ENCODE measurements at regions not wholly inside any gene's neighbourhood (a gene's known extent, or its start where the extent isn't known, plus 50 kb on each side); places are given as distances from the start of the nearest gene placed in this dataset.

DNA sequence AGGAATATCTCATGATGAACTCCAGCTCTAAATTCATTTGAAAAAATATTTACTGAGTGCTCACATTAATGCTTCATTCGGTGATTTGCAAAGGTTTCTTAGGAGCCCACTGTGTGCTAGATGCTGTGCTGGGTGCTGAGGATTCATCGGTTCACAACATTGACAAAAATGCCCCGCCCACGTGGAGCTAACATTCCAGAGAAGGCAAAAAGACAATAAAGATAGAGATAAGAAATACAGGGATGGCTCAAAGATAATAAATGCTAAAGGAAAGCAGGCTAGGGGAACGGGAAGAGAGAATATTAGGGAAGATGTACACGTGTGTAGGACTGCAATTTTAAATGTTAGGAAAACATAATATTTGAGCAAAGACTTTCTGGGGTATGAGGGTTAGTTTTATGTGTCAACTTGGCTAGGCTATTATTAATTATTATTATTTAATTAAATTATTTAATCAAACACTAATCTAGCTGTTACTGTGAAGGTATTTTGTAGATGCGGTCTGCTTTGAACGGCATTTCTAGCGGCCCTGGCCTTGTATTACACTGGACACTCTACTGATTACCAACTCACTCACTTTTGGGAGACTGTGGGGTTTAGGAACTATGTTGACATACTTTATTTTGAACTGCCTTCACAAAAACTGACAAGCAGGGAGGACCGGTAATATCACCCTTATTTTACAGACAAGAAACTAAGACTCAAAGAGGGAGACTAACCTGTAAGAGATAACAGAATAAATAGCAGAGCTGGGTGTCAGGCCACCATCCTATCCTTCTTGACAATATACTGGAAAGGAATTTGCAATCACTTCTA, 61.9 kb upstream of the IRF2 start:
- H3K79me2 ChIP-seq (ENCODE audit: low read length) = peaks cover 6% of the 10 kb centered on the region; the same call in 1 of the 2 replicates
- peak overlapping the region; percentile 88 for H3K9ac ChIP-seq (ENCODE audit: low read length)
- no peaks in the 10 kb centered on the region for H4K20me1 ChIP-seq (ENCODE audit: low read length)
- ATAC-seq = no peak
- intact Hi-C loops (cut with micrococcal nuclease) = no loop called here
- ChIA-PET POLR2A (ENCODE audit: unreplicated experiment) (interaction anchor here (0.7 kb wide), 1 partner anchor 32 kb away, joined by 3 read pairs; no protein-coding TSS in a partner anchor), CTCF (interaction anchor here (1.5 kb wide), 1 partner anchor 62 kb away, joined by 5 read pairs; the partner anchor contains the start of gene IRF2)
- DNase-seq = peak; percentile 4
- TF ChIP-seq, protein P1, sequence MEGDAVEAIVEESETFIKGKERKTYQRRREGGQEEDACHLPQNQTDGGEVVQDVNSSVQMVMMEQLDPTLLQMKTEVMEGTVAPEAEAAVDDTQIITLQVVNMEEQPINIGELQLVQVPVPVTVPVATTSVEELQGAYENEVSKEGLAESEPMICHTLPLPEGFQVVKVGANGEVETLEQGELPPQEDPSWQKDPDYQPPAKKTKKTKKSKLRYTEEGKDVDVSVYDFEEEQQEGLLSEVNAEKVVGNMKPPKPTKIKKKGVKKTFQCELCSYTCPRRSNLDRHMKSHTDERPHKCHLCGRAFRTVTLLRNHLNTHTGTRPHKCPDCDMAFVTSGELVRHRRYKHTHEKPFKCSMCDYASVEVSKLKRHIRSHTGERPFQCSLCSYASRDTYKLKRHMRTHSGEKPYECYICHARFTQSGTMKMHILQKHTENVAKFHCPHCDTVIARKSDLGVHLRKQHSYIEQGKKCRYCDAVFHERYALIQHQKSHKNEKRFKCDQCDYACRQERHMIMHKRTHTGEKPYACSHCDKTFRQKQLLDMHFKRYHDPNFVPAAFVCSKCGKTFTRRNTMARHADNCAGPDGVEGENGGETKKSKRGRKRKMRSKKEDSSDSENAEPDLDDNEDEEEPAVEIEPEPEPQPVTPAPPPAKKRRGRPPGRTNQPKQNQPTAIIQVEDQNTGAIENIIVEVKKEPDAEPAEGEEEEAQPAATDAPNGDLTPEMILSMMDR (conservative IDR thresholded peaks at IDR 0.05; ENCODE audit: low read depth, low read length) = no peak
- TF ChIP-seq EZH2 (IDR thresholded peaks at IDR 0.05; ENCODE audit: low read length, unreplicated experiment) (no peak), EZH2phosphoT487 (IDR thresholded peaks at IDR 0.05; ENCODE audit: borderline replicate concordance, low read length) (no peak)
- BruUV-seq (replicated peaks) = no TSS peak
- H3K4me1 ChIP-seq (ENCODE audit: insufficient read depth, low read length) = peaks cover 4% of the 10 kb centered on the region; the same call in 1 of the 2 replicates
- H3K27me3 ChIP-seq (ENCODE audit: low read length) = no peaks in the 10 kb centered on the region
- peak overlapping the region; percentile 94 for H3K4me2 ChIP-seq (ENCODE audit: low read length)
- H3K9me3 ChIP-seq (ENCODE audit: low read length) = no peaks in the 10 kb centered on the region
- H3K36me3 ChIP-seq (ENCODE audit: low read depth, low read length) = no peaks in the 10 kb centered on the region
- 0 out of 2 replicates have a peak overlapping the region, but pooled peaks have one; percentile 84 for H3K27ac ChIP-seq (ENCODE audit: low read length)
- H3K9me2 ChIP-seq (replicated peaks; ENCODE audit: low read length) = no peaks in the 10 kb centered on the region
- peak overlapping the region; percentile 98 for H2AFZ ChIP-seq (ENCODE audit: low read length)
- H3K4me3 ChIP-seq (ENCODE audit: low read length) = peak overlapping the region; percentile 85
- H3F3A ChIP-seq (ENCODE audit: low read length, unreplicated experiment) = no peaks in the 10 kb centered on the region

DNA sequence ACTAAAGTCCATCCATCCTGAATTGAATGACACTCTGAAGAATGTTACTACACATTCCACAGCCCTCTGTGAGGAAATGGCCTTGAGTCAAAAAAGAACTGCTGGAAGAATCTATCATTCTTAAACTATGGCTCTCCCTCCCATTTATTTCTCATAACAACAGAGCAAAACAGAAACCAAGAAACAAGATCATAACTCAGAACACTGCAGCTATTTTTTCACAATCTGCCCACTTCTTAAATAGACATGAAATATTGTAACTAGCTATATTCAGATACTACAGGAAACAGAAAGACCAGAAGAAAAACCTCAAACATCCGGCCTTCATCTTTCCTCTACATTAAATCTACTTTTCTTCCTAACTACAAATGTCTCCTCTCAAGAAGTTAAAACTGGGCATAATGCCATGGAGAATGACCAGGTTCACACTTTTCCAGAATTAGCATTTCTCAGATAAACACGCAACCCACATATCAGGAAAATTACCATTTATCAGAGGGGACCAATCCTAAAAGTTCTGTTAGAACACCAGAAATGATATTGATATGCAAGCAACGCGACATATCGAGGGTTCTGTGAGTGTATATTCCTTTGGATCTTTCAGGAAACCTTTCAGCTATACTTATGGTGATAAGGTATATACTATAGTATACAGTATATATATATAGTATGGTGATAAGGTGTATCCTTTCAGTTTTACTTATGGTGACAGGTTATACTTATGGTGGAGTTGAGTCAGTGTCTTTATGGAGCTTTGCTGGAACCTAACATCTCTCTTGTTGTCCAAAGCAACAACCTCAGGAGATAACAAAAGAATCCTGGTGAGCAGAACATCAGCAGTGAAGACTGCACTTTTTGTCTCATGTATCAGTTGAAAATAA, 60.4 kb upstream of the IRF2 start:
- Histone ChIP-seq H3K9me3 (ENCODE audit: low read length) (no peaks in the 10 kb centered on the region), H3K9ac (ENCODE audit: low read length) (no peak overlapping the region), H3K4me3 (ENCODE audit: low read length) (no peak overlapping the region), H3K36me3 (ENCODE audit: low read depth, low read length) (no peaks in the 10 kb centered on the region), H3K27me3 (ENCODE audit: low read length) (no peaks in the 10 kb centered on the region), H3K27ac (ENCODE audit: low read length) (no peak overlapping the region), H2AFZ (ENCODE audit: low read length) (no peak overlapping the region), H3F3A (ENCODE audit: low read length, unreplicated experiment) (no peaks in the 10 kb centered on the region), H3K79me2 (ENCODE audit: low read length) (peaks cover 6% of the 10 kb centered on the region; the same call in 1 of the 2 replicates), H3K4me1 (ENCODE audit: insufficient read depth, low read length) (peaks cover 6% of the 10 kb centered on the region), H3K9me2 (replicated peaks; ENCODE audit: low read length) (no peaks in the 10 kb centered on the region), H4K20me1 (ENCODE audit: low read length) (no peaks in the 10 kb centered on the region), H3K4me2 (ENCODE audit: low read length) (no peak overlapping the region)
- no peak for DNase-seq
- intact Hi-C loops (cut with micrococcal nuclease) = no loop called here
- ChIA-PET POLR2A (ENCODE audit: unreplicated experiment) (no interaction called here), CTCF (no interaction called here)
- ATAC-seq = no peak
- TF ChIP-seq, protein P1 (conservative IDR thresholded peaks at IDR 0.05; ENCODE audit: low read depth, low read length) = no peak
- no peak for TF ChIP-seq EZH2 (IDR thresholded peaks at IDR 0.05; ENCODE audit: low read length, unreplicated experiment)
- no peak for TF ChIP-seq EZH2phosphoT487 (IDR thresholded peaks at IDR 0.05; ENCODE audit: borderline replicate concordance, low read length)
- no TSS peak for BruUV-seq (replicated peaks)
